Tibial nerve (tissue), 4 donors: ENCODE measurements at regions not wholly inside any gene's neighbourhood (a gene's known extent, or its start where the extent isn't known, plus 50 kb on each side); places are given as distances from the start of the nearest gene placed in this dataset.

Source experiments
- DNase-seq, 2 donors: peaks; one replicate each; pipeline ENCODE4 v3.0.0-alpha.2; 2019; ENCODE audit warnings: low spot score in 2 of 2
- H3K27ac ChIP-seq, 4 donors: fragments of 200-600 bp; sonication (generic) in 3 of 4; one replicate each; pipeline ENCODE4 v1.5.1; 2017 to 2019; ENCODE audit warnings: mild to moderate bottlenecking in 1 of 4
- H3K27me3 ChIP-seq, 2 donors: fragments of 200-600 bp; sonication (generic) in 1 of 2; one replicate each; pipeline versions ENCODE4 v1.5.1 to v1.6.0; 2017 to 2019
- H3K36me3 ChIP-seq, 3 donors: fragments of 200-600 bp; sonication (generic); one replicate each; pipeline ENCODE4 v1.5.1; 2018 to 2019
- H3K4me1 ChIP-seq, 4 donors: fragments of 200-600 bp; sonication (generic) in 3 of 4; one replicate each; pipeline ENCODE4 v1.5.1; 2017 to 2019
- H3K4me3 ChIP-seq, 4 donors: fragments of 200-600 bp; sonication (generic) in 3 of 4; one replicate each; pipeline ENCODE4 v1.5.1; 2017 to 2019; ENCODE audit warnings: mild to moderate bottlenecking in 1 of 4, moderate library complexity in 1 of 4
- H3K9me3 ChIP-seq, 4 donors: fragments of 200-600 bp; sonication (generic) in 3 of 4; one replicate each; pipeline ENCODE4 v1.5.1; 2017 to 2019
- EP300 ChIP-seq, 2 donors: sonication (generic); formaldehyde crosslinking; IDR thresholded peaks; one replicate each; pipeline ENCODE4 v1.6.1; 2017; ENCODE audit warnings: antibody characterized with exemption in 2 of 2, mild to moderate bottlenecking in 1 of 2
- POLR2A ChIP-seq, 2 donors: fragments of 450-650 bp; IDR thresholded peaks; one replicate each; pipeline ENCODE4 v1.6.1; 2017; ENCODE audit warnings: antibody characterized with exemption in 2 of 2, mild to moderate bottlenecking in 2 of 2, moderate library complexity in 2 of 2
- WGBS, 2 donors: methylation state at CpG; one replicate each; pipeline ENCODE4 v1.1.5; 2018; 5-methylcytosine and 5-hydroxymethylcytosine counted together
- TF ChIP-seq, protein P1 (sequence below), 5 experiments: fragments of 200-600 bp in 3 of 5; fragments of 450-650 bp in 2 of 5; sonication (generic) in 3 of 5; IDR thresholded peaks; one replicate each; pipeline ENCODE4 v1.5.1; 2016 to 2019; ENCODE audit warnings: antibody characterized with exemption in 5 of 5, mild to moderate bottlenecking in 3 of 5, moderate library complexity in 2 of 5

DNA sequence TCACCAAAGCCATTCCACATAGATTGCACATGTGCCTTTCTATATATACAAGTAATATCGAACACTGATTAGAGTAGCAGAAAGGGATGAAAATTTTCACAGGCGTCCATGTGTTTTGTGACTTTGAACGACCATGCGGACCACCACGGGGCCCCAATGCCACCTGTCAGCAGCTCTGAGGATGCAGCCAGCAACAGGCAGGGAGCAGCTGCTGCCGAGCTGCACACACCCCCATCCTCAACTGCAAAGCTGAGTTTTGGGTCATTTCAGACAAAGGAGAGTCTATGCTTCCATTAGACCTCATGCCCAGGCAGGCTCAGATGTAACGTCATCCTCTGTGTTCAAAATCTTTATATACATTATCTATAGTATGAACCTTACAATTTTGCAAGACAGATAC lies 503.8 kb downstream of the IRX1 start:
- H3K27me3 ChIP-seq, result no peaks in the 10 kb centered on the region
- no peak for TF ChIP-seq POLR2A (IDR thresholded peaks at IDR 0.05)
- TF ChIP-seq EP300 (IDR thresholded peaks at IDR 0.05), result no peak
- TF ChIP-seq, protein P1, sequence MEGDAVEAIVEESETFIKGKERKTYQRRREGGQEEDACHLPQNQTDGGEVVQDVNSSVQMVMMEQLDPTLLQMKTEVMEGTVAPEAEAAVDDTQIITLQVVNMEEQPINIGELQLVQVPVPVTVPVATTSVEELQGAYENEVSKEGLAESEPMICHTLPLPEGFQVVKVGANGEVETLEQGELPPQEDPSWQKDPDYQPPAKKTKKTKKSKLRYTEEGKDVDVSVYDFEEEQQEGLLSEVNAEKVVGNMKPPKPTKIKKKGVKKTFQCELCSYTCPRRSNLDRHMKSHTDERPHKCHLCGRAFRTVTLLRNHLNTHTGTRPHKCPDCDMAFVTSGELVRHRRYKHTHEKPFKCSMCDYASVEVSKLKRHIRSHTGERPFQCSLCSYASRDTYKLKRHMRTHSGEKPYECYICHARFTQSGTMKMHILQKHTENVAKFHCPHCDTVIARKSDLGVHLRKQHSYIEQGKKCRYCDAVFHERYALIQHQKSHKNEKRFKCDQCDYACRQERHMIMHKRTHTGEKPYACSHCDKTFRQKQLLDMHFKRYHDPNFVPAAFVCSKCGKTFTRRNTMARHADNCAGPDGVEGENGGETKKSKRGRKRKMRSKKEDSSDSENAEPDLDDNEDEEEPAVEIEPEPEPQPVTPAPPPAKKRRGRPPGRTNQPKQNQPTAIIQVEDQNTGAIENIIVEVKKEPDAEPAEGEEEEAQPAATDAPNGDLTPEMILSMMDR (IDR thresholded peaks at IDR 0.05), result no peak
- no peak for DNase-seq
- no peak overlapping the region for H3K27ac ChIP-seq
- WGBS, 2 donors, result 53 to 56% methylated on average over 7 of the region's 7 CpGs
- H3K4me3 ChIP-seq, result no peak overlapping the region
- H3K9me3 ChIP-seq, result no peaks in the 10 kb centered on the region
- H3K36me3 ChIP-seq, result no peaks in the 10 kb centered on the region
- H3K4me1 ChIP-seq, result no peaks in the 10 kb centered on the region

DNA sequence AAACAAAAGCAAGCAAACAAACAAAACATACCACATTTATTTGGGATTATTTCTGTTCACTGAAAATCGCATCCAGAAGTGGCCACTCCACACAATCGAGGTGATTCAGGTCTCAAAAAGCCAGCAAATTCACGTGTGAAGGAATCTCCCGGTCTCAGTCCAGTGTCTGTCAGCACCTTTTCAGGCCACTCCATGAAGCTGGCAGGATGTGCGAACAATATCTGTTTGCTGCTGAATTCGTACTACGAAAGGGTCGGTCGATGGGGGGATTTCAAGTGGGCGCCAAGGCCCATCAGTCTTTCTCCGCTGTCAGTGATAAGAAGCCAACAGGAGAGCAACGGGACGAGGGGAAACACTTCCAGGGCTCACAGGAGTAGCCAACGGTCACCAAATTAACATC lies 505.1 kb downstream of the IRX1 start:
- H3K36me3 ChIP-seq, result no peaks in the 10 kb centered on the region
- no peaks in the 10 kb centered on the region for H3K27me3 ChIP-seq
- 82 to 86% methylated on average over 14 of the region's 14 CpGs for WGBS, 2 donors
- no peaks in the 10 kb centered on the region for H3K9me3 ChIP-seq
- H3K4me1 ChIP-seq, result no peaks in the 10 kb centered on the region
- DNase-seq, result no peak
- no peak overlapping the region for H3K27ac ChIP-seq
- no peak overlapping the region for H3K4me3 ChIP-seq
- TF ChIP-seq EP300 (IDR thresholded peaks at IDR 0.05), result no peak
- TF ChIP-seq, protein P1 (IDR thresholded peaks at IDR 0.05), result no peak
- TF ChIP-seq POLR2A (IDR thresholded peaks at IDR 0.05), result no peak

DNA sequence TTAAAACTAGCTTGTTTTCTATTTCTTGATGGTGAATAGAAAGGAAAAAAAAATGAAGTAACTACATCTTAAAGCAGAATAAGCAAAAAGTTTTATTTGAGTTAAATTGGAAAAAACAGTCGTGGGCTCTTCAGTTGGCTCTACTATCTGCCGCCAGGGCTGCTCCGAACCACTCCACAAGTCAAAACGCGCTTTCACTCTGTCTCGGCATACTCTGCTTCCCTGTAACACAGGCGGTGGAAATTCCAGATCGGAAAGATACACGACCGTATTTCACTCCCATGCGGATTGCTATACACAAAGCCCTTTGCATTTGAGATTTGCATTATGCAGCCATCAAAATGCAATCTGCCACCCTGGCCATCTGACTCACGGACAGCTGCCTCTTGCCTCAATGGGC lies 505.6 kb downstream of the IRX1 start:
- DNase-seq, result no peak
- no peaks in the 10 kb centered on the region for H3K36me3 ChIP-seq
- WGBS, 2 donors, result 86% methylated on average over 12 of the region's 12 CpGs
- H3K27me3 ChIP-seq, result no peaks in the 10 kb centered on the region
- no peak overlapping the region for H3K4me3 ChIP-seq
- H3K9me3 ChIP-seq, result no peaks in the 10 kb centered on the region
- H3K4me1 ChIP-seq, result no peaks in the 10 kb centered on the region
- no peak for TF ChIP-seq POLR2A (IDR thresholded peaks at IDR 0.05)
- TF ChIP-seq EP300 (IDR thresholded peaks at IDR 0.05), result no peak
- TF ChIP-seq, protein P1 (IDR thresholded peaks at IDR 0.05), result no peak
- H3K27ac ChIP-seq, result no peak overlapping the region

DNA sequence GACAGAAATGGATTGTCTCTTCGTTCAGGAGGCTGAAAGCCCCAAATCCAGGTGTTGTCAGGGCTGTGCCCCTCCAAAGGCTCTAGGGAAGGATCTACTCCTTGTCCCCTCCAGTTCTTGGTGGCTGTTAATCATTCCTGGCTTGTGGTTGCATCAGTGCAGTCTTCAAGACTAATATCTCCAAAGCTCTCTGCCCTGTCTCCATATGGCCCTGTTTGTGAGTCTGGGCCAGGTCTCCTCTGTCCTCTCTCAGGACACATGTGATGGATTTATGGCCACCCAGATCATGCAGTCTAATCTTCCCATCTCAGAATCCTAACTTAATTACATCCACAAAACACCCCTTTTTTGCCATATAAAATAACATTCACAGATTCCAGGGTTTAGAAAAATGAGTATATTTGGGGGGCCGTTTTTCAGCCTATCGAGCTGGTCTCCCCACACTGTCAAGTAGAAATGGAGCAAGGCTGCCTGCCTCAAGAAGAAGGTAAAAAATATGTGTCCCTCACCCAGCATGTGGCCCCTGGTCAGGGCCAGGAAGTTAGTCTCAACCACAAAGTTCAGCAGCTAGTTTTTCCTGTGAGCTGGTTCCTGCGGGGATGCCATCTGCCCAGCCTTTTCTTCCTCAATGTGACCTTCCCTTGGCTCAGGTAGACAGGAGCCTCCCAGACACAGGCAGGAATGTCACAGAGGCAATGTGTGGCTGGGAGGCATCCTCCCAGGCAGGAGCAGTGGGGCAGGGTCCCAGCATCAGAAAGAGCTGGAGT lies 509.4 kb downstream of the IRX1 start:
- TF ChIP-seq EP300 (IDR thresholded peaks at IDR 0.05), result no peak
- TF ChIP-seq, protein P1 (IDR thresholded peaks at IDR 0.05), result no peak
- no peak for TF ChIP-seq POLR2A (IDR thresholded peaks at IDR 0.05)
- DNase-seq, result no peak
- Histone ChIP-seq H3K27ac (no peak overlapping the region), H3K9me3 (no peaks in the 10 kb centered on the region), H3K27me3 (no peaks in the 10 kb centered on the region), H3K4me1 (no peaks in the 10 kb centered on the region), H3K4me3 (no peak overlapping the region), H3K36me3 (no peaks in the 10 kb centered on the region)
- WGBS, 2 donors, result 78 to 83% methylated on average over 4 of the region's 4 CpGs

DNA sequence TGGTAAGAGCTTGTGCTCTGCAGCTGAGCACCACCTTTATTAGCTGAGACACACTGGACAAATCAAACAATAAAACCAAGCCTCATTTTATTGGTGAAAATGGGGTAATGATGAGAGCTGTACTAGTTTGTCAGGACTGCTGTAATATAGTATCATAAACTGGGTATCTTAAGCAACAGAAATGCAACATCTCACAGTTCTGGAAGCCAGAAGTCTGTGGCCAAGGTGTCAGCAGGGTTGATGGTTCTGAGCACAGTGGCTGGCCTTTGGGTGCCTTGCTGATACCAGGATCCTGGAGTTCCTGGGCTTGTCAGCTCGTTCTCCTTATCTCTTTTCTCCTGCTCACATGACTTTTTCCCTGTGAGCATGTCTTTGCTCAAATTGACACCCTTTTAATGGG lies 513.1 kb downstream of the IRX1 start:
- H3K9me3 ChIP-seq, result no peaks in the 10 kb centered on the region
- TF ChIP-seq EP300 (IDR thresholded peaks at IDR 0.05), result no peak
- TF ChIP-seq, protein P1 (IDR thresholded peaks at IDR 0.05), result no peak
- no peak for TF ChIP-seq POLR2A (IDR thresholded peaks at IDR 0.05)
- WGBS, 2 donors, result 70 to 89% methylated on average over 1 of the region's 1 CpG
- H3K4me3 ChIP-seq, result no peak overlapping the region
- DNase-seq, result no peak
- H3K4me1 ChIP-seq, result no peaks in the 10 kb centered on the region
- no peaks in the 10 kb centered on the region for H3K27me3 ChIP-seq
- no peaks in the 10 kb centered on the region for H3K36me3 ChIP-seq
- H3K27ac ChIP-seq, result no peak overlapping the region
